Stimulated activated CD4-positive, alpha-beta T cell treated with anti-CD3 and anti-CD28 coated beads, Interleukin-1b, Interleukin-23, amount 100 ng/mL, for 48 hours (primary cell): ENCODE measurements at regions not wholly inside any gene's neighbourhood (a gene's known extent, or its start where the extent isn't known, plus 50 kb on each side); places are given as distances from the start of the nearest gene placed in this dataset.

Experiments
- DNase-seq: peaks from one replicate; pipeline ENCODE4 v3.0.0-alpha.2; 2020

DNA sequence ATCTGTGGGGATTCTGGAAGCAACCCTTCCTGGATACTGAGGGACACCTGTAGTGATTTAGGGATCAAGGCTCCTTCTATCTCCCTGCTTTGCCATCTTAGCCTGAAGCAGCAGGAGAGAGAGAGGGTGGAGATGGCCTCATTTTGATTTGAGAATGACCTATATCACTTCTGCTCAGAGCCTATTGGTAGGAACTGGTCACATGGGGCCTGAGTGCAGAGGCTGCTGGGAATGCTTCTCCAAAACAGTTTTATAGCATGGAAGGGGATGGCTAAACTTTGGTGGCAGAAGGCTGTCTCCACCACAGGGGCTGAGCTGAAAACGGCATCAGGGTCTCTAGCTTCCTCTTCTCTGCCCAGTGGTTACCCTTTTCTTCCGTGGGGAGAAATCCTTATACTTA is 105.8 kb downstream of the TBX19 start:
- DNase-seq: no peak

DNA sequence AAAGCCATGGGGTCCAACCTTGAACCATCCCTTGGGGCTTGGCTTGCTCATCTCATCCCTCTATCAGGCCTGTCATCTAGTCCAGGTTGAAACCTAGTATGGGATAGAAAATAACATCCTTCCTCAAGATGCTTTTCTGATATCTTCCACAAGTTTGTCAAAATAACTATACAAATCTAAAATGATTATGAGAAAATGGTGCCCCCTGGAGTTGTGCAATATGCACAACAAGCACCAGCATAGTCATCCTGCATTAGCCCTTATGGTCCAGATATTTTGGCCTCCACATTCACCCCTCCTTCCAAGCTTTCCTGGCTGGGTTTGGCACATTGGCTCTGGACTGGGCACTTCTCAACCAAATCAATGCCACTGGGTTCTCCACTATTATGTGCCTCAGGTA is 101.2 kb downstream of the TBX19 start:
- no peak for DNase-seq

DNA sequence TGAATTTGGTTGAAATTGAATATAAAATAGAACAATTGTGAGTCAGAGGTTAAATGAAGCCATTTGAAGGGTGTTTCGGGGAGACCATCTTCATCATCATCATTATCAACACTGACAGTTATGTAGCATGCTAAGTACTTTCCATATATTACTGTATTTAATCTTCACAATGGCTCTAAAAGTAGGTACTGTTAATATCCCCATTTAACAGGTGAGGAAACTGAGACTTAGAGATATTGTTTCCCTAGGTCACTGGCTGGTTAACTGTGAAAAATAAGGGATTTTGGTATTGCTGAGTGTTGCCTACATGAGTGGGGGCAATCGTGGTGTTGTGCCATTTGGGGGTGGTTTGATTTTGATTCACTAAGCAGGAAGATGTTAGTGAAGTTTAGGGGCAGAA is 100.3 kb downstream of the TBX19 start:
- no peak for DNase-seq

DNA sequence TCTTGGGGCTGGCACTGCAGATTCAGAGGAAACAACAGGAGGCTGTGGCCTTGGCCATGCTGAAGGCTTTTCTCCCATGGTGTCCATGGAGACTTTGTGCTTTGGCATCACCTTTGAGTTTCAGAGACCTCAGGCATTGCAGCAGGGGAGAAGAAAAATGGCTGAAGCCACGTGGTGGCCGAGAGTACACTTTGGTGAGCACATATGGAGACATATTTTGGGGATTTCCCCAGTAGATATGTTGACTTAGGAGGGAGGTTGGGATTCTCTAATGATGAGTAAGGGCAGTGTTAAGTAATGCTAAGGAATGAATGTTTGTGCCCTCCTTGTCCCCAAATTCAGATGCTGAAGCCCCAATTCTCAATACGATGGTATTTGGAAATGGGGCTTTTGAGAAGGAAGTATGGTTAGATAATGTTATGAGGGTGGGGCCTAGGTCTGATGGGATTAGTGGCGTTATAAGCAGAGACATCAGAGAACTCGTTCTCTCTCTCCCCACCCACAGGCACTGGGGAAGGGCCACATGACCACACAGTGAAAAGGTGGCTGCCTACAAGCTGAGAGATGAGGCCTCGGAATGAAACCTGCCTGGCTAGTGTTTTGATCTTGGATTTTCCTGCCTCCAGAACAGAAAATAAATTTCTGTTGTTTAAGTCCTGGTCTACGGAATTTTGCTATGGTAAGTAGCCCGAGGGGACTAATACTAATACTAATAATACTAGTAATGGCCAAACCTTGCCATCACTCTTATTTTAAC is 98.6 kb downstream of the TBX19 start:
- no peak for DNase-seq

DNA sequence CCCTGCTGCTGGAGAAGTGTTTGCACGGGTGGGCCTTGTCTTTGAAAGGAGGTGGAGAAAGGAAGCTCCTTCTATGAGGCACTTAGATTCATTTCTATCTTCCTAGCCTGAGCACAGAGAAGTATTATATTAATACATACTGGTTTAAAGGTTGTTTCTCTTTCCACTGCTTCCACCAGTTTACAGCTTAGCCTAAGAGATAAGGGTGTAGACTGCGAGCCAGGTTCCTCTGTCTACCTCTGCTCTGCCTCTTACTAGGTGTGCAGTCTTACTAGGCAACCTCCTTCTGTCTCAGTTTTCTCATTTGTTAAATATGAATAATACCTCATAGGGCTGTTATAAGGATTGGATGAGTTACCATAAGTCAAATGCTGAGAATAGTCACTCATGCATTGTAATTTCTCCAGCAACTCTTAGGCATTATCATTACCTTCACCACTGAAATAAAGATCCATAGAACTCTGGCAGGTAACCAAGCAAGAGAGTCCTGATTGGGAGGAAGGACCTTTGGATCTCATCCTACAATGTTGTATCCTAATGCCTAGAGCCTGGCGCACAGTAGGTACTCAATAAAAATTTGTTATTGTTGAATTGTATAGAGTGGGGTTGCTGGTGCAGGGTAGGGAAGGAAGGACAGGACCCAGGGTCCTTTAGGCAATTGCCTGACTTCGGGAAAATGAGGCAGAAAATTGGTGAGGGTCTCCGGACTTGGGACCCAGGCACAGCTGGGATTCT is 95.1 kb downstream of the TBX19 start:
- no peak for DNase-seq

DNA sequence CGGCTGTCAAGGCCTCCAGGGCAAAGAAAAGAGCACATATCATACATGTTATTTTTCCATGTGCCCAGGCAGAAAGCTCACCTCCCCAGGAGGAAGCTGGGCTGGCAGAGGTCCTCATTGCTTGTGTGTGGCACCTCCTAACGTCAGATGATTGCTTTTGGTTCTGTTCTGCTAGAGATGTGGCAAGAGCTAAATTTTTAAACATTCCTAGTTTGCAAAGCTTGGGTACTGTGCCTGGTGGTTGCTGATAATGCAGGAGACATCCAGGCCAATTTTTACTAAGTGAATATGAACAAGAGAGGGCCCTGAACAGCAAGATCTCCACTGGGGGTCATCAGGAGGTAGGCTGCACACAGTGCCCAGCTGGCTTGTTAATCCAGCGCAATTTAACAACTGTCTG is 93.9 kb downstream of the TBX19 start:
- no peak for DNase-seq

DNA sequence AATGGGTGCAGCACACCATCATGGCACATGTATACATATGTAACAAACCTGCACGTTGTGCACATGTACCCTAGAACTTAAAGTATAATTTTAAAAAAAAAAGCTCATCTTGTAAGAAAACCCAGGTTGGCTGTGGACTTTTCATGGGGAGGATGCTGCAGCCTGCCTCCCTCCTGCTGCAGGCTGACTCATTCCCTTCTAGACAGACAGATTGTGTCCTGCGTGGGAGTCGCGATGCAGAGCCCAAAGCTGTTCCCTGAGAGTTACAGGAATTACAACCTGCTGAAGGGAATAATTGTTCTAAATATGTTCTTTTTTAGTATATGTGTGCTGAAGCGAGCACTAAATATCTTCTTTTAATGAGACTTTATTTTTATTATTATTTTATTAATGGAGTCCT is 93.2 kb downstream of the TBX19 start:
- no peak for DNase-seq

DNA sequence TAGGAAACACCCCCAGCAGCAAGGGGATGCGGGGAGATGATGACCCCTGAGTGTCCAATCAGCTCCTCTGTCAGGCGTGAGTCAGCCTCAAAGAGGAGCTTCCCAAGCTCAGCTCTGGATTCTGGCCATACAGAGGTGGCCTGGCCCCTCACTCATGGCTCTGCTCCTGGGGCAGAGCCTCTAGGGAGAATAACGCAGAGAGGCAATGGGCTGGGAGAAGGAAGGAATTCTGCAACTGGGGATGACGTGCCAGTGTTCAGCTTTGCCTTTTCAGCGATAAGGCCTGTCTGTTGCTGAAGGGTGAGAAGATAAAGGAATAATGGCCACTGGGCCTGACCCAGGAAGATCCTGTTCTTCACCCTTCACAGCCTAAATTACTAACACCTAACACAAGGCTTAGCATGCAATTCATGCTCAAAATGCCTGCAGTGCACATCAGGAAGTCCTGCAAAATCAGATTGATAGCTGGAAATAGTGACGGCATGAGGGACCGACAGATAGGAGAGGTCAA is 92.2 kb downstream of the TBX19 start:
- DNase-seq: no peak

DNA sequence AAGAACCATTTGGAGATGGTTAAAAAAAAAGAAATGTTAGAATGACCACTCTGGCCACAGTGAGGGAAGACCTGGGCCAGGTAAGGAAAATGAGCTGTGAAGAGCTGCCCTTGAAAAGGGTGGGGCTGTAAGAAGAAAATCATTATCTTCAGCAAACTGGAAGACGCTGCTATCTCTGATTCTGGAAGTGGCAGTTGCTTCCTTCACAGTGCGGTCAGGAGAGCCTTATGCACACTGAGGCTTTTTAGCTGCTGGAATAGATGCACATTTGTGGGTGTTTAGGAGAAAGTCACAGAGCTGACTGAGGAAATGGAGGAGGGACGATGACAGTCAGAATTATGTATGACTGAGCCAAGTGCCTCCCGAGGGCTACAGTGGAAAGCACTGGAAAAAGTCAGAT is 91.6 kb downstream of the TBX19 start:
- no peak for DNase-seq

DNA sequence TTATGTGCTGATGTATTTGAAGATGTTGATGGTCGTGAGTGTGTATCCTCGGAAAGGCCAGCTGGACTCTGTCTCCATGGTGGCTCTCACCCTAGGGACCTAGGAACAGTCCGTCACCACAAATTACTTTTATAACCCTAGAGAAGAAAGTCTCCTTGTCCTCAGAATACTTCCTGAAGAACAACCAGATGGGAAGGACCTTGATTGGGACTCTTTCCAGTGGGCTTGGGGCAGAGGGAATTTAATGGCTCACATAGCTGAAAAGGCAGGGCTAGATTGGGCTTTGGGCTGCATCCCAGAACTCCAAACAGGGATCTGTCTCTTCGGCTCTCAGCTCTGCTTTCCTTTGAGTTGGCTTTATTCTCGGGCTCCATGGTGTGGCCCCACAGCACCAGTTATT is 90.8 kb downstream of the TBX19 start:
- DNase-seq: no peak

DNA sequence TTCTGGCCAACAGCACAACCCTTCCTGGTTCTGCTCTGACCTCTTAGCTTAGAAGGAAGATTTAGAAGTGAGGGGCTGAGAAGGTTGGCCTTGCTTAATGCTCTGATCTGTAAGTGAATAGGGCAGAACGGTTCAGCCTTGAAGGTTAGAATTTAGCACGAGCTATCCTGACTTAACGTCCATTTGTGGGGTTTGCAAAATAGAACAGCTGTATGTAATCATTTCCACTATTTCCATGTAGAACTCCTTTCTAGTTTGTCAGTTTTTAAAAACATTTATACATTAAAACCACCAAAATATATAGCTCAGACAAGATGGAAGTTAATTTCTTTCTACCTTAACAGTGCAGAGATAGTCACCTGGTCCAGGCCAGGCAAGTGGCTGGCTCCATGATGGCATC is 89.9 kb downstream of the TBX19 start:
- no peak for DNase-seq

DNA sequence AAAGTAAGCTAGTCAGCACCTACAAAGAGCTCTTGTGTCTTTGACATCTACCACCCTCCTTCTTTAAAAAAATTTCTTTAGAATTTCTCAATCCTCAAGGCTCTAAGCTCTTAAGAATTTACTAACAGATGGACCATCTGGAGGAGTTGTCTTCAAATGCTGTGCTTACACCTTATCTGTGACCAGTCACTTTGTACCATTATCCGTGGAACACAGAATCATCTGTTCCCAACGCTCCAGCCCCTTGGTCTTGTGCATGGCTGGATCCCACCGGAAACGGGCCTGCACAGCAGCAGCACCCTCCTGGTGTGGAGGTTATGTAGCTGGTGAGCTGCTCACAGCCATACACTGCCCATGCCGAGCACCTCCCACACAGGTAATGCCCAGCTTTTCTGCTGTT is 89.0 kb downstream of the TBX19 start:
- no peak for DNase-seq

DNA sequence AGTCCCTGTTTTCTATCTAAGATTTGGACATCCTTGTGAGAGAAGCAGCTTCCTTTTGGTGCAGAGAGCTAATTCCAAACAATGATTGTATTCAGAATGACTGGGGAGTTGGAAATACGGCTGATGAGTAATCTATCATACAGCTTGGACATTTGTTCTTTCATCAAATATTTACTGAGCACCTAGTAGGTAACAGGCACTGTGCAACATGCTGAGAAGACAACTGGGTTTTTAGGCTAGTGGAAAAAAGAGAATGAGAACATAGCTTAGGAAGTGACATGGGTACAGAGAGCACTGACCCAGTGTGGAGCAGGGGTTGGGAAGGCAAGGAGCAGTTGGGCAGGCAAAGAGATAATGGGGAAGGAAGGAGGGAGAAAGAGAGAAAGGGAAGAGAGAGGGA is 87.5 kb downstream of the TBX19 start:
- DNase-seq: no peak

DNA sequence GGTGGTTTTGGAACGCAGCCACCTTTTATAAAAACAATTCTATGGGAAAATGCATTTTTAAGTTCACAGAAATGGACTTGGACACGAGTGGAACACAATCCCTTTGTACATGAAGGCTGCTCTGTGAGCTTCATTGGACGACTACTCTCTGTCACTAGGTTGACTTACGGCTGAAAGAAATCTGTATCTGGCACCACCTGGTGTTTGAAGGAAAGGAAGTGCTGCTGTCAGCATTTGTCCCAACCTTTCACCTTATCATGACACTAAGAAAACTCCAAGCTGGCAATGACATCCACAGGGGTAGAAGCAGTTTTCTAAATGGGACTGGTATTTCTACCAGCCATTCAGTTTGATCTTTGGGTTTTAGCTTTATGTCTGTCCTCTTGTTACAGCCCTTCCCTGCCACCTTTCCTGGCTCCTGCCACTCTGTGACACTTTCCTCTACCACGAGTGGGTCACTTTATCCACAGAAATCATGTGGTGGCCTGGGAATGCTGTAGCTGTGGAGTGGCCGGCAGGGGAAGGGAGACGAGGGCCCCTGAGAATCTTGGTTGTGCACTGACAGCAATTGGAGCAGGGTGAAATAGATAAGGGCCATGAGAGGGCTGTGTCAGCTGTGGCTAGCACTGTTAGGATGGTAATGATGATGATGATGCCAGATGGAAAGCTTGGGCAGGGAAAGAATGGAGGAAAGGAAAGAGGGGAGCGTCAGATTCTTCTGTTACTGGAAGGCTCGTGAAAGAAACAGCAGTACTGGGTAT is 85.2 kb downstream of the TBX19 start:
- no peak for DNase-seq
